22Rv1 (cell line): ENCODE measurements at regions not wholly inside any gene's neighbourhood (a gene's known extent, or its start where the extent isn't known, plus 50 kb on each side); places are given as distances from the start of the nearest gene placed in this dataset.

Source experiments
- ZFX ChIP-seq: fragments of 450-650 bp; IDR thresholded peaks from 2 replicates; pipeline ENCODE4 v1.6.1; 2017; ENCODE audit warnings: antibody characterized with exemption, borderline replicate concordance
- TF ChIP-seq, protein P1 (sequence below): fragments of 450-650 bp; IDR thresholded peaks from 2 replicates; pipeline ENCODE4 v1.5.1; 2017; ENCODE audit warnings: mild to moderate bottlenecking

DNA sequence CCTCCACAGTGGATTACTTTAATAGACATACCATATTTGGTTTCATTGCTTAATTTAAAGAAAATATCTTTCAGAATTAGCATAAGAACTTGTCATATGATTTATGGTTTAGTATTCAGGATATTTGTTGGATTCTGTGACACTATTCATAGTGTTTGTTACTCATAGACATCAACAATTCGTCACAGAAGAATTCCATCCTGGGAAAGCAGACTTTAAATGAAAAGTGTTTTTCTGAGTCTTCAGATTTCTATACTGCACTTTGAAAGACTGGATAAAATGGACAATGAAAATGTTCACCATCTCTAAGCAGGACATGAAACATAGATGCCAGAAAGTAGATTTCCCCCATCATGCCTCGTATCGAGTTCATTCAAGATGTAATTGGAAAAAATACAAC is 435.6 kb upstream of the ONECUT1 start:
- TF ChIP-seq, protein P1, sequence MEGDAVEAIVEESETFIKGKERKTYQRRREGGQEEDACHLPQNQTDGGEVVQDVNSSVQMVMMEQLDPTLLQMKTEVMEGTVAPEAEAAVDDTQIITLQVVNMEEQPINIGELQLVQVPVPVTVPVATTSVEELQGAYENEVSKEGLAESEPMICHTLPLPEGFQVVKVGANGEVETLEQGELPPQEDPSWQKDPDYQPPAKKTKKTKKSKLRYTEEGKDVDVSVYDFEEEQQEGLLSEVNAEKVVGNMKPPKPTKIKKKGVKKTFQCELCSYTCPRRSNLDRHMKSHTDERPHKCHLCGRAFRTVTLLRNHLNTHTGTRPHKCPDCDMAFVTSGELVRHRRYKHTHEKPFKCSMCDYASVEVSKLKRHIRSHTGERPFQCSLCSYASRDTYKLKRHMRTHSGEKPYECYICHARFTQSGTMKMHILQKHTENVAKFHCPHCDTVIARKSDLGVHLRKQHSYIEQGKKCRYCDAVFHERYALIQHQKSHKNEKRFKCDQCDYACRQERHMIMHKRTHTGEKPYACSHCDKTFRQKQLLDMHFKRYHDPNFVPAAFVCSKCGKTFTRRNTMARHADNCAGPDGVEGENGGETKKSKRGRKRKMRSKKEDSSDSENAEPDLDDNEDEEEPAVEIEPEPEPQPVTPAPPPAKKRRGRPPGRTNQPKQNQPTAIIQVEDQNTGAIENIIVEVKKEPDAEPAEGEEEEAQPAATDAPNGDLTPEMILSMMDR: no peak
- no peak for TF ChIP-seq ZFX
